GM18909 (cell line): ENCODE measurements at regions not wholly inside any gene's neighbourhood (a gene's known extent, or its start where the extent isn't known, plus 50 kb on each side); places are given as distances from the start of the nearest gene placed in this dataset.
"Not testable (repeated sequence)": the region's sequence is repeated elsewhere in the genome, so short reads cannot be mapped to it uniquely, and the experiment has no call there.

Experiments used
- ATAC-seq: cut with Tn5 transposase; IDR thresholded peaks from one replicate; pipeline ENCODE4 v1.9.1; 2021; ENCODE audit warnings: mild to moderate bottlenecking; ENCODE audit not compliant: unreplicated experiment, poor library complexity

DNA sequence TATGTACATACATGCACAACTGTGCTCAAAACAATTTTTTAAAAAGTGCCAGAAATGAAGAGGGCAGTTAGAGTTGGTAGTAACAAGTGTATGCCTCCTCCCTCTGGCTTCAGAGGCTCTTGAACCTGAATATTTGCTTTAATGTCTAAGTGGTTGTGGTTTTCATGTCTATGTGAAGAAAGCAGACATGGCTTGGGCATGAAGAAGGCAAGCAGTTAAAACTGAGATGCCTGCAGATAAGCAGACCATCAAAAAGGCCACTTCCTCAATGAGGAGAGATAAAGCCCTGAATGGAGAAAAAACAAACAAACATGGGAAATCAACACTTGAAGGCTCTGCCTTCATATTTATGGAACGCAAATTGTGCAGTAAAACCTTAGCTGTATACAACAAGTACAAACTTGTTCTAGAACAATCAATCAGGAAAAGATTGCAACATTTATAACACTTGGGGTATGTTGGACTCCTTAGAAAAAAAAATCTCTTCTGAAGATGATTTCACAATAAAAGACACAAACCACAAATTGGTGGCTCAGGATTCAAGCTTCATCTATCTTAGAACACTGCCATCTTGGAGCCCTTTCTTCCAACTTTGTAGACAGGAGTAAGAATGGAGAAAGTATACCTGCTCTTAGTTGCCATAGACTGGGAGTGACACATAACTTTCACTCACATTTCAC, 52.7 kb upstream of the PLA2G4A start:
- no peak for ATAC-seq

DNA sequence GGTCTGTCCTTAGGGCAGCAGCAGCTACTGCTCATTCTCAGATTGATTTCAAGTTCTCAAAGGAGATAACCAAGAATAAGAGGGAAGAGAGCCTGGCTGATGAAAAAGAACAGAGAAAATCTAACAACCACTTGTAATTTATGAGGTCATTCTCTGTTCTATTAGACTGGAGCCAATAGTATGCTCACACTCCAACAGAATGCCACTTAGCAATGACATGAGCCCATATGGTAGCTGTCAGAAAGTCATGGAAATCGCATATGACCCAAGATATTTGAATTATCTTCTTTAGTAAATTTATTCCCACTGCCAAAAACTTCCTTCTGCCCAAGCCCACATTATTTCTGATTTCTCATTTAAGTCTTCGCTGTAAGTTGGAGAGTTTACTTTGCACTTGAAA, 53.7 kb upstream of the PLA2G4A start:
- no peak for ATAC-seq

DNA sequence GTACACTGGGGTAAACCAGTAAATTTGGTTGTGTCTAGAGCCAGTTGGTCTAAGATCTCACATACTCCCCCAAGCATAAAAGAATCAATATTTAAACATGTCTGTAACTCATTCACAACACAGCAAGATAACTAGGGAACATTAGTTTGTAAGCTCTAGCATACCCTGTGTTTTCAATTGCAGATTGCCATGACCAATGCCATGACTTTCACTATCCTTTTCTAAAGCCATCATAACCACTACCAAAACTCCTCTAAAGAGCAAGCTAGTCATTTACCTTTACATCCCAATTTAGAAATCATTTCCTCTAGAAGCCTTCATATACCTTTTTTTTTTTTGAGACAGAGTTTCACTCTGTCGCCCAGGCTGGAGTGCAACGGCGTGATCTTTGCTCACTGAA, 56.5 kb upstream of the PLA2G4A start:
- ATAC-seq, result peak; percentile 68

DNA sequence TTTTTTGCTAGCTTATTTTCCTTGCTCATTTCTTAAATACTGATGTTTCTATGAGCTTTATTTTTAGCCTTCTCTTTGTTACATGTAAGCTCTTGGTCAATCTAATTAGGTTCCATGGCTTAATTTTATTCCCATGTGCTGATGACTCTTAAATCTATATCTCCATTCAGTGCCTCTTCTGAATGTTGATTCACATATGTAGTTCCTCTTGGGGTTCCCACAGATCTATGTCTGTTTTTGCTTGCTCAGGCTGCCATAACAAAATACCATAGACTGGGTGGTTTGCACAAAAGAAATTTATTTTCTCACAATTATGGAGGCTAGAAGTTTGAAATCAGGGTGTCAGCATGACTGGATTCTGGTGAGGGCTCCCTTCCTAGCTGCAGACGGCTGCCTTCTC, 58.3 kb upstream of the PLA2G4A start:
- no peak for ATAC-seq

DNA sequence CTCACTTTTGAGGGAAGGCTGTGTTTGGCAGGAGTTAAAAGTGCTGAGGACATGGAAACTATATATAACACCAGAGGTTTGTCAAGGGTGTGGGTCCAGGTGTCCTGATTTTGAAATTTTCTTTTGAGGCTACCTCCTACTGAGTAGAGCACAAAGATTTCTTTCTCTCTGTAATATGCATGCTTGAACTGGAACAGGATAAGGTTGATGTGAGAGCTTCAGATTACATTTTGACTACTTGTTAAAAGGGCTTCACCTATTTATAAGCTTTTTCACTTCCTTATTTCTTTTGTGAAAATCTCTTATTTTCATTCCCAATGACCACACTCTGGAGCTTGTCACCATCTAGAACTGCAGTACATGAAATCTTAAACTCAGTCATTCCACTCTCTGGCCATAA, 59.8 kb upstream of the PLA2G4A start:
- peak; percentile 77 for ATAC-seq

DNA sequence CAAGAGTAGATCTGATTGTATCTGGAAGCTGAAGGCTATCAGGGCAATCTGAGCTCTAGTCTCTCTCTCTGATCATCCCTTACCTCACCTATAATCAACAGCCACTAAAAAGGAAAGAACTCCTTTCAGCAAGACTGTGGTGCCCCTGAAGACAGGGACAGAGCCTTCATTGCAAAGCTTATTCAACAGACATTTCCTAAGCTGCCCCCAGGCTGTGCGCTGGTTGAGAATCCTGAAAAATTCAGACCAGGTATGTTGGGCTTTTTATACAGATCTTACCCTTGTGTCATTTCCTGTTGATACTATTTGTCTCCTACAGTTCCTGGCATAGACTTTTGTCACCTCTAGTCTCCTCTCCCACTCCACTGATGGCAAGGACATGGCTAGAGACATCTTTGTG, 63.3 kb upstream of the PLA2G4A start:
- no peak for ATAC-seq

DNA sequence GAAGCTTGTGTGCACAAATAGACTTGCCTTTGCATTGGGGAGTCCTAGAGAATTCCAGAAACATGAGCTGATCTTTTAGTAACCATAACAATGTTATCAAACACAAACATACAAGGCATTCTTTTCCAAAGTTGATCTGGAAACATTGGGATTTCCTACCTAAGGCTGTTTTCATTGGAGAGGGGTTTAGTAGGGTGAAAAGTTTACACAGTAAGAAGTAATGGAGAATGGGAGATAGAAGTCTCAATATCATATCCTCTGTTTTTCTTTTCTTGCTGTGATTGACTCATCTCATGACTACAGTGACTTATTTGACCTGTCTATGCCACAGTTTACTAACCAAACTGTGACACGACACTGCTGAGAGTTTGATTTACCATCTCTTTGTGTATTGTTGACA, 65.6 kb upstream of the PLA2G4A start:
- peak; percentile 56 for ATAC-seq

DNA sequence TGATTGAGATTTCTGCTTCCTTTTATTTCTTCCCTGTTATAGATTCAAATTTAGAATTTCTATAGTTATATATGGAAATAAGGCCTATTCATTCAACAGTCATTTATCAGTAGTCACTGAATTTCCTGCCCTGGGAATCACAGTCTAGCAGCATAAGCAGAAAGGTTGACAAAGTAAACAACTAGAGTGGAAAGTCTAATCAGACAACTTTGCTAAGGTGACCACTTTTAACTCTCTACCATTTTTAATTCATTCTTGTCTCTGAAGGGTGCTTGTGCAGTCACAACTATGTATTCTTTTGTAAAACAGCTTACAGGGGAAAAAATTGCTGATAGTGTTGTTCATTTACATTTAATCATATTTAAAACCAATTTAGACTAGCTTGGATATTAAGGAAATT, 66.1 kb upstream of the PLA2G4A start:
- ATAC-seq, result no peak

DNA sequence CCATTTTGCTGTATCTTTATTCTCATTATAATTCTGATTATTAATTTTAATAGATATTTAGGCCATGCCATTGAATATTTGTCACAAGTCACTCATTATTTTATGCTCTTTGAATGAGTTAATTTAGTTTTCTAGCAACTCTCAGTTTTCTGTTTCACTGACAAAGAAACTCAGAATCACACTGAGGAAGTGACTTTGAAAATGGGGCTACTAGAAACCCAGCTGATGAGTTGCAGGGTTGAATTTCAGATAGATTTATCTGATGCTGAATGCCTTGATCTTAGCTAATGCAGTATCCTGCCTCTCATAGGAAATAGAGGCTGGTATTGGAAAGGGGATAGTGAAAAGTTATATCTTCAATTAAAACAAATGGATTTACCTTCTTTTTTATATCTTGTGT, 67.4 kb upstream of the PLA2G4A start:
- peak; percentile 54 for ATAC-seq

DNA sequence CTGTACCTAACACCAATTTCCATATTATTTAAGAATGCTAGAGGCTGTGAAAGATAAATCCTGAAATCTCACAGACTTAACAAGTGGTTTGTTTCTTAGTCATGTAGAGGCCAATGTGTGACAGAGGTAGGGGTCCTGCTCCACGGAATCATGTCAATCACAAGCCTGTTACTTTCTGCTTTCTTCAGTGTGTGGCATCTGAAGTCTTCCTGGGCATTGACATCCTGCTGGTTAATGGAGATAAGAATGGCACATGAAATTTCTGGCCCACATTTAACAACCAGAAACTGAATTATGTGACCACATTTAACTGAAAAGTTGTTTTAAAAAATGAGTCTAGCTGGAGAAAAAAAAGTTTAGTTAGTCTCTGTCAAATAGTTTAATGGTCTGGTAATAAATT, 68.3 kb upstream of the PLA2G4A start:
- ATAC-seq, result no peak

DNA sequence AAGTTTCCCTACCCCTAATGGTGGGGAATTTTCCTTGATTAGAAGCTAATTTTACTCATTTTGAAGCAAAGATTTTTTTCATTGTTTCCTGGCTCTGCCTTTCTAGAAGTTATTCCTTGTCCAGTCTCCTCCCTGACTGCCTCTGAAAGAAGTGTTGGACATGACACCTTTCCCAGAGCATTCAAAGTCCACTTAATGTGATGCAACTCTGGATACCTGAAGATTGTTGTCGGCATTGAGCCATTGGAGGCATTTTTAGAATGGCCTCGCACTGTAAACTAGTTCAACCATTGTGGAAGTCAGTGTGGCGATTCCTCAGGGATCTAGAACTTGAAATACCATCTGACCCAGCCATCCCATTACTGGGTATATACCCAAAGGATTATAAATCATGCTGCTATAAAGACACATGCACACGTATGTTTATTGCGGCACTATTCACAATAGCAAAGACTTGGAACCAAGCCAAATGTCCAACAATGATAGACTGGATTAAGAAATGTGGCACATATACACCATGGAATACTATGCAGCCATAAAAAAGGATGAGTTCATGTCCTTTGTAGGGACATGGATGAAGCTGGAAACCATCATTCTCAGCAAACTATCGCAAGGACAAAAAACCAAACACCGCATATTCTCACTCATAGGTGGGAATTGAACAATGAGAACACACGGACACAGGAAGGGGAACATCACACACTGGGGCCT, 69.7 kb upstream of the PLA2G4A start:
- not testable (repeated sequence) for ATAC-seq

DNA sequence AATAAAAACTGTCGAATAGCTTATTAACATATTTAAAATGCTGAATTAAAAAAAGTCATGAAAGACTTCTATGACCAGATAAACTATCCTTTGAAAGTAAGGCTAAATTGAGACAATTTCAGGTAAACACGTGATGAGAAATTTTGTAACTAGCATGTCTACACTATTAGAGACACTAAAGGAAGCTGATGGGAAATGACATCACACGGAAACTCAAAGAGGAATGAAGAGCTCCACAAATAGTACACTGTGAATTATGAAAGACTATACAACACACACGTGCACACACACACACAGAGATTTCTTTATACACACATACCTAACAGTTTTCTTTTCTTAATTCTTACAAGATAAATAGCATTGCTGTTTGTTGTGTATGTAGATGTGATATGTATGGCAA, 70.9 kb upstream of the PLA2G4A start:
- no peak for ATAC-seq

DNA sequence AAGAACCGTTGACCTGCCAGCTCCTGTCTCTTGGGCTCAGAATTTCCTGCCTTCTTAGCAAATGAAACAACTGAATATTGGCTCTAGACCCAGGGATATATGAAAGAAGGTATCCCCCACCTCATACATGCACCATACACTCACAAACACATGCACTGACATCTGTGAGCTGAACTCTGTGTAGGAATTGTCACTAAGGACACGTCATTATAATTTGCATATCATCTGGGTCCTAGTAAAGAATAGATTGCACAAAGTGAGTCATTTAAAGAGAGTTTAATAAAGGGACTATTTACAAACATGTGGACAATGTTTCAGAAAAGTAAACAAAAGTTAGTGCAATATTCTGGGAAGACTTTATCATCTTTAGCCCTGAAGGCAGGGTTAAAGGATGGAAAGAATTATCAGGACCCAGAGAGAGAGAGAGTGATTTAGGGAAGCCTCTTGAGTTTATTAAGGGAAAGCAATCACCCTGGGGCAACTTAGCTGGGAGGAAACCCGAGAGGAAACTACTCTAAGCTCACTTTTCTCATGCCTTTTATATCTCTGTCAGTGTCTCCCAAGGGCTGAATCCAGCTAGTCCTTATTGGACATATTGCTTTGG, 74.1 kb upstream of the PLA2G4A start:
- no peak for ATAC-seq

DNA sequence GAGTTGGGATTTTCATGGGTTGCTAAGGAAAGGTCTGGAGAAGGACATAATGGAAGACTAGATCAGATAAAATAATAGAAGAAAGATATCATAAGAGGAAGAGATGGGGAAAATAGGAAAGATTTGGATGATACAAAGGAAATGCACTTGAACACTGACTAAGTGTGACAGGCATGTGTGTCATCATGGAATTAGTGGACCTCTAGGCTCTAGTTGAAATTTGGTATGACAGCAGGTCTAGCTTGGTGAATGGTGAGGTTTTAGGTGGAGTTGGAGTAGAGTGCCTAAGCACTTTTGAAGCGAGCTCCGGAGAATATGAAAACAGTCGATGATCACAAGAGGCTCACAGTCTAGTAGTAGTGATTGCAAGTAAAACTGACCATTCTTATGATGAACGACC, 73.0 kb upstream of the PTGS2 start:
- ATAC-seq, result no peak

DNA sequence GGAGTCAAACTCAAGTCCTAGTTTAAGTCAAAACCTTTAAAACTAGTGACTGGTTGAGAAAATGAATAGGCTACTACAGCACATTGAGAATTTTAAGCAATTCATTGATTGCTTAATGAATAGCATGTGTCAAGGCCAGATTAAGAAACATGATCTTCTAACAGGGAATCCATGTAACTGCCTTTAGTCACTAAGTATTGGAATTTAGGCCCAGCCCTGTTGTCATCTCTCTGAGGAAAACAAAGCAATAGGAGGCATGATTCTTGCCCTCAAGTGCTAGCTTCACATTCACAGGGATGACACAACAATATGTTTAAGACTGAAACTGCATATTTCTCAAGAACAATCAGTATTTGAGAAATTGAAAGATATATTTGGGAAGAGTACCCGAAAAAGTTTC, 70.0 kb upstream of the PTGS2 start:
- ATAC-seq, result no peak

DNA sequence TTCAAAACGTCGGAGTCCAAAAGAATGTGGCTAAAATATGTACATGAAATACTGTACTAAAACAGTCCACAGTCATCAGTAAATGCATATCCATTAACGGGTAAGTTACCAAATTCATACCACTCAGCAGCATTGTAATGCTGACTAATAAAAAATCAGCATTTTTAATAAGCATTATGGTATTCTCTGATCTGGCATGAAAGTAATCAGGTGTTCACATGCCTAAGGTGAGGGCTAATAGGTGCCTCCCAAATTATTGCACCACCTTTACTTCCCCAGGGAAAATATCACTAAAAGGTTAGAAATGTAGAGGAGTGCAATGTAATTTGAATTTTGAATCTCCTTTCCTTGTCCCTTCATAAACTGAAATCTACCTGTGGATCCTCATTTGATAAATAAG, 69.6 kb upstream of the PTGS2 start:
- ATAC-seq, result no peak

DNA sequence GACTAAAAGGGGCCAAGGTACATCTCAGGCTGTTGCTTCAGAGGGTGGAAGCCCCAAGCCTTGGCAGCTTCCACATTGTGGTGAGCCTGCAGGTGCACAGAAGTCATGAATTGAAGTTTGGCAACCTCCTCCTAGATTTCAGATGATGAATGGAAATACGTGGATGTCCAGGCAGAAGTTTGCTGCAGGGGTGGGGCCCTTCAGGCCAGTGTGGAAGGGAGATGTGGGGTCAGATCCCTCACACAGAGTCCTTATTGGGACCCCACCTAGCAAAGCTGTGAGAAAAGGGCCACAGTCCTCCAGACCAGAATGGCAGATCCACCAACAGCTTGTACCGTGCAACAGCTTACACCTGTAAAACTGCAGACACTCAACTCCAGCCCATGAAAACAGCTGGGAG, 67.4 kb upstream of the PTGS2 start:
- ATAC-seq, result no peak

DNA sequence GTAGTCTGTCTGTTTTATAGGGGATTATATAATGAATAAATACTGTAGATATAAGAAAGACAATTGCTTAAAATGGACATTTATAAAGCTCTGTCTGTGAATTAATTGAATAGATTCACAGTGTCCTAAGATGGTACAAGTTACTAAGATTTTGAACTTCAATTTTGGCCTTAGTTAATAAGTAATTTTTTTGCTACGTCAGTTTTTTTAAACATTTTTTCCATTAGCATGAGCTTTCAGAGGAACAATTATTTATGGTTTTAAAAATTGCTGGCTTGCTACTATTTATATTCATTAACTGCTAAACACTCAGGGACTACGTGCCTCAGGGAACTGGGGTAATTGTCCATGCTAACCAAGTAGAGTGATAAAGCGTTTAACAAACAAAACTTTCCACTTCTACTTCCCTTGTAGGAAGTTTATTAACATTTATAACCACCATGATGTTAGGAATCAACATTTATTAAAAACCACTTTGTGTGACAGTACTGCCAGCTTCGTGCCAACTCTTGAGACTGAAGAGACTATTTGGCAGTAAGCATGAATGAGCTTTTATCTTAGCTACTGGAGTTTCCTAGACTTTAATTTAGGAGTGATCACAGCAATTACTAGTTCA, 65.4 kb upstream of the PTGS2 start:
- ATAC-seq, result no peak

DNA sequence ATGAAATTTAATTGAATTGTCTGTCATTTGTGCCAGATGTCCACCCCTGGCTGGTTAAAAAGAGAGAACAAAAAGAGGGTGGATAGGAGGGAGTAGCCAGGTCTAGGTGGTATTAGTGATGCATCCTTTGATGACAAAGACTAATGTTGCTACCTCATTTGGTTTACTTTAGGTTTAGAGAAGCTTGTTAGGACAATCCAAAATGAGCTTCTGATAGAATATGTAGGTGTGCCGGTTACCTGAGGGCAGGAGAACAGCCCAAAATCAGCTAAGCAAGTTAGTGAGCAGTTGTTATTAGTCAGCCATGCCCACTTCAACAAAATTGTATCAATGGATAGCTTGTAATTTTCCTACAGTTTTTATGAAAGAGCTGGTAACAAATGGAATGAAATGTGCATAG, 61.4 kb upstream of the PTGS2 start:
- ATAC-seq, result no peak

DNA sequence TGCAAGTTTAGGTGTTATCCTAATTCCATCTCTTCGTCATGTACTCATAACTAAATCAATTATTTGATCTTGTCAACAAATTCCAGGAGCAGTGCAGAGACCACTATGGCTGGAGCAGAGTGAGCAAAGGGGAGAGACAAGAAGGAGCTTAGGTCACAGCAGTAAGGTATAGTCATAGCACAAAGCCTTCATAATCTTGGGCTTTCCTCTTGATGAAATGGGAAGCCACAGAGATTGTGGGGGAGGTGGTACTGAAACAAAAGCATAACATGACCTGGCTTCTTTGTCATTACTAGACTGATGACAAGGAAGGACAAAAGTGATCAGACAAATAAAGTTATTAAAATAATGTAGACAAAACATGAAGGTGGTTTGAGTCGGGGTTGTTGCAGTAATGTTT, 60.1 kb upstream of the PTGS2 start:
- peak; percentile 59 for ATAC-seq

DNA sequence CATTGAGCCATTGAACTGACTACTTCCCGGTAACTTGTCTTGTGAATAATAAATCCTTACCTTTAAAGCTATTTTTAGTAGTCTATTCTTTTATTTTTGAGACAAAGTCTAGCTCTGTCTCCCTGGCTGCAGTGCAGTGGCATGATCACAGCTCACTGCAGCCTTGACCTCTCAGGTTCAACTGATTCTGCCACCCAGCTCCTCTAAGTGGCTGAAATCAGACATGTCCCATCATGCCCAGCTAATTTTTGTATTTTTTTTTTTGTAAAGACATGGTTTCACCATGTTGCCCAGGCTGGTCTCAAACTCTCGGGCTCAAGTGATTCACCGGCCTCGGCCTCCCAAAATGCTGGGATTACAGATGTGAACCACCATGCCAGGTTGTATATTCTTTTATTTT, 59.3 kb upstream of the PTGS2 start:
- ATAC-seq, result no peak
